Endometrium (tissue), 2 donors: ENCODE measurements at regions not wholly inside any gene's neighbourhood (a gene's known extent, or its start where the extent isn't known, plus 50 kb on each side); places are given as distances from the start of the nearest gene placed in this dataset.
"Not testable (repeated sequence)": the region's sequence is repeated elsewhere in the genome, so short reads cannot be mapped to it uniquely, and the experiment has no call there.

ENCODE experiments used
- FAIRE-seq: peaks from 2 replicates; lab custom pipeline; 2012; peaks lifted over from hg19 to GRCh38; lab: Jason Lieb, UNC
- donor health status: control.
- donor health status: control.

- no peak for FAIRE-seq
Observed at GRCh38 chr18:40148960-40149359, 1806.1 kb upstream of the PIK3C3 start.

DNA sequence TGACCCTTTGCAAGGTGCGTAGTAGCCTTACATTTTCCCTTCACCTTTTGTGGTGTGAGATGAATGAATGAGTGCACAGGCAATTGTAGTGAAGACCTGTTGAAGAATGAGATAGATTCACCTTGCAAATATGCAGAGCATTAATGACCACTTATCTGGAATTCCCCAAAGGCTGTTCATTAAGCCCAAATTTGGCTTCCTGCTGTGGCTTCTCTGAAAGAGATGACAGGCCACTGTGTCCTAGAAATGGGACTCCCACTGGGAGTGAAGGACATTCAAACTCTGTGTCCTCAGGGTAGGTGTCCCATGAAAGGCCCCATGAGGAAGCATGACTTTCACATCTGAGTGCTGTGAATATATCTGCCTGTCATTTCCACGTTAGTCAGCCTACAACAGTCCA is 1821.8 kb upstream of the PIK3C3 start:
- FAIRE-seq: no peak

DNA sequence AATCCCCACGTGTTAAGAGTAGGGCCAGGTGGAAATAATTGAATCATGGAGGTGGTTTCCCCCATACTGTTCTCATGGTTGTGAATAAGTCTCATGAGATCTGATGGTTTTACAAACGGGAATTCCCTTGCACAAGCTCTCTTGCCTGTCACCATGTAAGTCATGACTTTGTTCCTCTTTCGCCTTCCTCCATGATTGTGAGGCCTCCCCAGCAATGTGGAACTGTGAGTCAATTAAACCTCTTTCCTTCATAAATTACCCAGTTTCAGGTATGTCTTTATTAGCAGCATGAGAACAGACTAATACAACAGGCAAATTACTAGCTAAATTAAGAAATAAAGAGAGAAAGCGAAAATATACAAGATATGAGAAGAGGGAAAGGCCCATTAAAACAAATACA is 1822.6 kb upstream of the PIK3C3 start:
- not testable (repeated sequence) for FAIRE-seq

- FAIRE-seq: no peak
Observed at GRCh38 chr18:40124107-40124506, 1830.9 kb upstream of the PIK3C3 start.

DNA sequence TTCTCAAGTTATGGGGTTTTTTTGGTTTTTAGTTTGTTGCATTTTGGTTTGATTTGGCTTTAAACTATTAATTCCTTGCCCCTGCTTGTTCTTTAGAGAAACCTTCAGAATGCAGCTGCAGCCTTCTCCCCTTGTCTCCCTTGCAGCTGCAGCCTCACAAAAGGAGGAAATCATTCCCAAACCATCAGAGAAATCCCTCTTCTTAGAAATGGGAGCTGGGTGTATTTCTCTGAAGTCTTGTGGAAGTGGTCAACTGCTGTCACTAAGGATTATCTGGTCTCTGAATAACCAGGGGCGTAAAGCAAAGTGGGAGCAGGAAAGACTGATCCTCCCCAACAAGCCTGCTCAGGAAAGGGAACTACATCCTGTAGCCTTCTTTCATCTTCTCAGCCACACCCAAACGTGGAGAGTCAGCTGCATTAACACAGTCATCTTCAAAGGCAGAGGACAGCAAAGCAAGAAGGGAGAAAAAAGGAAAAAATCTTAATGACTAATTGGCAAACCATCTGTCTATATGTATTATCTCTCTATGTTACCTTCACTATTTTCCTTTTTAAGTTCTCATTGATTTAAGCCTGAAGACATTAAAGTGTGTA is 1834.1 kb upstream of the PIK3C3 start:
- no peak for FAIRE-seq

GRCh38 chr18:40120356-40120755 is 1834.7 kb upstream of the PIK3C3 start:
- FAIRE-seq: no peak

GRCh38 chr18:40119581-40119980 is 1835.5 kb upstream of the PIK3C3 start:
- FAIRE-seq: not testable (repeated sequence)

- FAIRE-seq: no peak
Observed at GRCh38 chr18:40110455-40110854, 1844.6 kb upstream of the PIK3C3 start.

DNA sequence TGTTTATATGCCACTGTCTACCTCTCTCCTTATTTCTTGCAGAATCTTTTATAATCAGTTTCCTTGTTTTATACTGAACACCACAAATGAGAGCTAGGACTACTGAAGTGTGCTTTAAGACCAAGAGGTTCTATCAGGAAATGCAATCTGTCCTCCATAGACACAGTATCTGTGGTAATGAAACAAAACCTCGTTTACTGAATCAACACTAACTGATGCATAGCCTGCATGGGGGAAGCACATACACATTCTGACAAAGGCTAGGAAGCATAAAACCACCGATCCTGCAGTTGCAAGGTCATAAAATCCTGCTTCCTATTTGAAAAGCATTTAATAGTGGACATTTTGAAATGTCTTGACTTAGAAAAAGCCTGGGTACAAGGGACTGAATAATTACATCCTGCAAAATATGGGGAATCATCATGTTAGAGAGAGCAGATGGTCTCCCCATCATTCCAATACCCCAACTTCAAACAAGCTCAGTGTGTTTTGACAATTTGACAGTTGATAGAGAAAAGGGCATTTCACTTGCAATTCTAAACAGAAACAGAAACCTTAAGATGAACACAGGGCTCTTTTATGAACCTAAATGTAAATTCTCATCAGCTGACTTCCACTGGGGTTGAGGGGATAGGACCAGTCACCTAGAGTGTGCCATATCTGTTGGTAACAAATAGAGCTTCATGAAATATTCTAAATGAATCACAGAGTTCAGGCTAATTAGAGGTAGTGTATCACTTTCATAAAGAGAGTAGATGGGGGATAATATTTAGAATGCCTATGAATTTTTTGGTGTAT is 1845.6 kb upstream of the PIK3C3 start:
- no peak for FAIRE-seq

DNA sequence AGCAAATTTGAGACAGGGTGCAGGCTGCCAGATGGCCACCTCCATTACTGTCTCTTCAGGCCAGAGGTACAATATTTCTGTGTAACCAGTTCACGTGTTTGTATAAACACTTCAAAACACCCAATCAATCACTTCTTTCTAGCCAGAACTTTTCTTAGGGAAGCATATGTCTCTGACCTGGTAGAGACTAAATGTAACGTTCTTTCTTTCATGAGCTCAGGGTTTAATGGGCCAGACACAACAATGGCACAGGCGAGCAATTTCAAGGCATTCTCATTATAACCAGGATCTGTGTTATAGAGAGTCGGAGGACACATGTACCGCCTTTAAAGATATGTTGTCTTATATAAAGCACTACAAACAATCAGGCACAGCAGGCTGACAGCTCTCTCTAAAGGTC is 1846.4 kb upstream of the PIK3C3 start:
- no peak for FAIRE-seq

DNA sequence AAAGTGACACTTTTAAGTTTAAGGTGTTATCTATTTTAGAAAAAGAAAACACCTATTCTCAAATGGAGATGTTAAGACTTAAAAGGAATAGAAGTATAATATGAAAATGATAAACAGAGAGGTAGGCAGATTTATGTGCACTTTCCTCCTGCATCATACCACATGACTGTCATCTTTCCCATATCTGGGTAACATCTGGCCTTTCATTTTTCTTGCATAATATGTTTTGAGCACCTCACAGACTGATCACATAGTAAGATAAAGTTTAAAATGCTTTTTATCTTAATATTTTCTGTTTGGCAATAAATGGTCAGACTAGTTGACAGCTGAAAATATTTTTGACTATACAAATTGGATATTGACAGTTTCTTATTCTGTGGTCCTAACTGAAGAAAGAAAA is 1852.1 kb upstream of the PIK3C3 start:
- no peak for FAIRE-seq

DNA sequence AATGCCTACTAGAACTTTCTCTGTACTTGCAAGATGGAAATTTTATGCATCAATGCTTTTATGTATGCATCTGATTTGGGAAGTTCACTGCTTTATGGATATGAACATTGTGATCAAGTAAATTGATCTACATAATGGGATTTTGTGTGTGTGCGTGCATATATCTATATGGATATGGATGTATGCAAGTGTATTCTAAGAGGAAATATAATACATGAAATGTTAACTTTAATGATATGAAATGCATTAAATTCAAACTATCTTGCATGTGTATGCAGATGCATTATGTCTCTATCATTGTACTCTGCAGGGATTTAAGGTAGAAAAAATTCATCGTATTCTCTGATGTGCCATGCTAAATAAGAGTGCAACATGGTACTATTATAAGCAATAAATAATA is 1855.4 kb upstream of the PIK3C3 start:
- no peak for FAIRE-seq

DNA sequence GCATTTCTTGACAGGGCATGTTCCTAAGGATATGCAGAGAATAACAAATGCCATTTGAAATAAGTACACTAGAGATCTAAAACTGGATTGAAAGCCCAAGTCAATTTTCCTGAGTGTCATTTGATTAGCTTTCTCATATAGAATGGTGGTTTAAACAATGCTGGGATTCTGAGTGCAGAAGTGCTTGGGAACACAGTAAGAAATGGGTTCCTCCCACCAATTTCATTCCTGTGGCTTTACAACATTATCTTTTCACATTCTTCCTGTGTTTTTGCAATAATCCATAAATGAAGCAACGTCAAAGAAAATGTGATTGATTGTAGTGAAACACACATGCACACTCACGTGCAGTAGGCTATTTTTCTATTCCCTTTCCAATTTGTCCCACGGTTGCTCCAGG is 1858.4 kb upstream of the PIK3C3 start:
- FAIRE-seq: no peak

- no peak for FAIRE-seq
Observed at GRCh38 chr18:40094441-40094840, 1860.6 kb upstream of the PIK3C3 start.

- FAIRE-seq: no peak
Observed at GRCh38 chr18:40088130-40088529, 1866.9 kb upstream of the PIK3C3 start.

DNA sequence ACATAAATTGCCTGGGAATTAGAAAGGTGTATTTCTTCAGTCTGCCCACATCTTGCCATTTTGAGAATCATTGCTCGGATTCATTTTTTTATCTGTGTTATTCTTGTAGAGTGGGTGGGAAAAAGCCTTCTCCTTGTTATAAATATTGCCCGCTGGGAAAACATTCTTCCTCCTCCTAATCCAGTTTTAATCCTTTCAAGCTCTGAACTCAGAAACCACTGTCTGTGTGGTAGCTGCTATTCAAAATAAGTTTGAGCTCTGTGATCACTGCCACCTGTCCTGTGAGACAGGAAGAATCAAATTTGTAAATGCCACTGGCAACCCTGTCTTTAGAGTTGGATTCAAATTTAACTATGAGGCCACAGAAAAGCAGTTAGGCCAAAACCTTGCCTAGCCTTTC is 1875.2 kb upstream of the PIK3C3 start:
- no peak for FAIRE-seq

DNA sequence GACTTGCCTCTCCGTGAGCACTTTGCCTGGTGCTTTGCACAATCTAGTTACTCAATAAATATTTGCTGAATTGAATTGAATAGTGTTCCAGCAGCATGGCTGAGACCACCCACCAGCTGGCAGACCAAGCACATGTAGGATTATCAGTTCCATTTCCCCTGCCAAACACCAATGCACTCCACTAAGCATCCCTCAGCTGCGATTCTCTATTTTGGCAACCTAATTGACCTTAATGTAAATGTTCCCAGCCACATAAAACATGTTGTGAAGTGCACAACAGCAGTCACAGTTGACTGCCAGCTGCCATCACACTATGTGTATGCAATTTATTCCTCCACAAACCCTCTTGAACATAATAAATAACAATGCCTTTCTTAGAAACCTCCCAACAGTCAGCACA is 1879.4 kb upstream of the PIK3C3 start:
- no peak for FAIRE-seq

DNA sequence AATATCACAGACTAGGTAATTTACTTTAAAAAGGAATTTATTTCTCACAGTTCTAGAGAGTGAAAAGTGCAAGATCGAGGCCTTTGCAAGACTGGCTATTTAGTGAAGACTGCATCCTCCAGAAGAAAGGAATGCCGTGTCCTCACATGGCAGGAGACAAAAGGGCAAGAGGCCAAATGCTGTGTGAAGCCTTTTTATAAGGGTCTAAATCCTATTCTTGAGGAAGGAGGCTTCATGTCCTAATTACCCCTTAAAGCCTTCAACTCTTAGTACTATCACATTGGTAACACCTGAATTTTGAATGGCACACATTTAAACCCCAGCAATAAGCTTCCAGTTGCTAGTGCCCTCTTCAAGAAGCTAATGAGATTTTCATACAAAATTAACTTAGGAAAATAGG is 1882.3 kb upstream of the PIK3C3 start:
- no peak for FAIRE-seq

GRCh38 chr18:40066368-40066767 is 1888.7 kb upstream of the PIK3C3 start:
- FAIRE-seq: no peak

- FAIRE-seq: no peak
Observed at GRCh38 chr18:40063488-40063887, 1891.5 kb upstream of the PIK3C3 start.

DNA sequence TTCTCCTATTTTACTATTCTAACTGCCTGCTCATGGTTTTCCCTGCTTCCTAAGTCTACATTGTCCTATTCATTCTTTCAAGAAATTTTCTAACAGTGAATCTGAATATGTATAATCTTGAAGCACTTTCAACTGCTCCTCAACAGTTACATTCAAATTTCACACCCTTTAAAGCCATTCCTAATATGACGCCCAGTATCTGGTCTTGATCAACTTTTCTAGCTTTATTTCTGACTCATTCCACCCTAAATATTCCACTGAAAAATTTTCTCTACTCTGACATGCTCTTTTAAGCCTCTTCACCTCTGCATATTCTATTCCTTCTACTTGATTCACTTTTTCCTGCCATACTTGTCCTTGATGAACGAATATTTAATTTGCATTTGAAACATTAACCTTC is 1893.9 kb upstream of the PIK3C3 start:
- FAIRE-seq: no peak

DNA sequence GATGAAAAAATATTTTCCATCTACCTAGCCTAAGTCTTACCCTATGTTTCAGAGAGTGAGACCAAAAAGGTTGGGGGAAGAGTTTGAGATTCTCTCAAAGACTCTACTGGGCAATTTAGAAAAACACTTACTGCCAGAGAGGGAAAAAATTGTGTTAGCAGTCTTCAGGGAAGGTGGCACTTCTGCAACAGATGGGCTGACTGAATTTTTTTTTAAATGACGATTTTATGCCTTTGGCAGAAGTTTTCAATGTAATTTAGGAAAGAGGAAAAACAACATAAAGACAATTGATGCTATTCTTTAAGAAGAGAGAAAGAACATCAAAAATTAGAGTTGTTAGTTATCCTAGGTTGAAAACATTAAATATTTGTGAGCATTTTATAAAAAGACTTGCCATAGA is 1894.5 kb upstream of the PIK3C3 start:
- FAIRE-seq: no peak

DNA sequence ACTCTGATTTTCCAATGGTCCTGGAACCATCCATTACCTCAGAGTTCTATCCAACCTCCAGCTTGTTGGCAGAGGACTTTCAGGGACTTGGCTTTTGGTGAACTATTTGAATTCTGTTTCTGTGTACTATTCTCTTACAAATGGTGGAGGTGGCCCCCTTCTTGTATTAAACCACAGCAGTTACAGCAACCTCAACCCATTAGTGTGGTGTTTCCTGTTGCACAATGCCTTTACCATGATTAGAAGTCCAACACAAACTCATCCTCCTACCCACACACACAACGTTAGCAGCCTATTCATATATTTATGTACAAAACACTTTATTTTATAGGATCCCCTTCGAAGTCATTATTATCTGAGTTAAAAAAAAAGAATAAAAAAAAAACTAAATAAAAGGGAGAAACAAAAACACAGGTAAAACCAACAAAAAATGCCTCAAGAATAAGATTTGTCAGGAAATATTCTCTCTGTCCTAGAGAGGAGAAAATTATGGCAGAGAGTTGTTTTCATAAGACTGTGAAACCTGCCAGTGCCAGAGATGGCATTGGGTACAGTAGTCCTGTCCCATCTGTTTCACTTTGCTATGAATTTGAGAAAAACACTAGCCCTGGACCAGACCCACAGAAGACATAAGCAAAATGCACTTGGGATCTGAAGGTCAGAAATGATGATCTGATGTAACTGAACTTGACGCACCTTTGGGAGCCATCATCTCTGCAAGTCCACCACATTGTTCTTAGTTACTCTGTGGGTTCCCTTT is 1896.0 kb upstream of the PIK3C3 start:
- FAIRE-seq: no peak
